ENCODE measurements at regions not wholly inside any gene's neighbourhood (a gene's known extent, or its start where the extent isn't known, plus 50 kb on each side); places are given as distances from the start of the nearest gene placed in this dataset.

DNA sequence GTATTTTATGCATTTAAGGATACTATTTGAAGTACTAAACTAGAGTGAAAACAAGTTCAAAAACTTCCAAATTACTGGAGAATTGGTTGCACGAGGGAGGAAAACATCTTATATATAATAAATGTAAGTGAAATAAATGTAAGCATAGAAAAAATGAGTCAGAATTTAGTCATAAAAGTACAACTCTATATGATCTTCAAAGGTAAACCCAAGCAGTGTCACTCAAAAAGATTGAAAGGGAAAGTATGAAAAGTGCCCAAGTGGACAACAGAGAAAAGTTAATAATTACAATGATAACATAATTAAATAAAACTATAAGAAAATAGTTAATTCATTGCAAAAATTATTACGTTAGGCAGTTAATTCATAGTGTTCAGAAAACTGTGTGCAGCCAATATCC, 2288.5 kb upstream of the C9orf72 start:
- DNase-seq (ENCODE audit: low read depth in 1 of 2, low spot score in 1 of 2), result no peak

- no peak for DNase-seq (ENCODE audit: low read depth in 1 of 2, low spot score in 1 of 2)
Observed at GRCh38 chr9:29865764-29866313, 2292.6 kb upstream of the C9orf72 start.

DNA sequence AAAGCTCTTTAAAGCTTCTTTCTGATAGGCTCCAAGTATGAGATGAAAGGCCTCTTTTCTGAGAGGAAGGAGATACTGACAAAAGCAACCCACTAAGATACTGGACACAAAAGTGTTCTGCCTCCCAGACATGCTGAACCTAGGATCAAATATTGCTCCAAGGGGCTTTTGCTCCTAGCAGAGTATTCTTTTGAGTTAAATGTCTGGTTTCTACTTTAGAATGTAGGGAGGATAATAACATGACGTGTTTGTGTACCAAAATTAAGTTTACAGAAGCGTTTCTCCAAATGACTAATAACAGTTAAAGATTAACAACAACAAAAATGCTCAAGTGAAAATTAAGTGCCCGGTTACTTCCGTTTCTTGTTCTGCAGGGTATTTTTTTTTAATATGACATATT, 2293.3 kb upstream of the C9orf72 start:
- no peak for DNase-seq (ENCODE audit: low read depth in 1 of 2, low spot score in 1 of 2)

DNA sequence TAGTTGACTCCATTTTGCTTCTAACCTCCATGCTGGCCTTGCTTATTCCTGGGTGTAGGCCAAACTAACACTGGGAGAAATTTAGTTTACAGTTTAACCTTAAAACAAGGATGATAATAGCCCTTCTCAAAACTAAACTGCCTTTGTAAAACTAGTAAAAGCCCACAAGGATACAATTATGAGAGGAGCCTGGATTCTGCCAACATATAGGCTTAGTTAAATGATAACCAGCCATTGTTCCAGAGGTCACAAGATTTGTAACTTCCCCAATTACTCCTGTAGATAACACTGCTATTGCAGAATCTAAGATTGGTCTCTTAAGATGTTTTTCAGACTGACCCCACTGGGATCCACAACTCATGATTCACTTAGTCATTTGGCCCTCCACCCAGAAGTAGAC, 2300.3 kb upstream of the C9orf72 start:
- DNase-seq (ENCODE audit: low read depth in 1 of 2, low spot score in 1 of 2), result no peak

GRCh38 chr9:29875547-29875946, 2302.3 kb upstream of the C9orf72 start:
- DNase-seq (ENCODE audit: low read depth in 1 of 2, low spot score in 1 of 2), result no peak

GRCh38 chr9:29882767-29883166, 2309.5 kb upstream of the C9orf72 start:
- DNase-seq (ENCODE audit: low read depth in 1 of 2, low spot score in 1 of 2), result no peak

DNA sequence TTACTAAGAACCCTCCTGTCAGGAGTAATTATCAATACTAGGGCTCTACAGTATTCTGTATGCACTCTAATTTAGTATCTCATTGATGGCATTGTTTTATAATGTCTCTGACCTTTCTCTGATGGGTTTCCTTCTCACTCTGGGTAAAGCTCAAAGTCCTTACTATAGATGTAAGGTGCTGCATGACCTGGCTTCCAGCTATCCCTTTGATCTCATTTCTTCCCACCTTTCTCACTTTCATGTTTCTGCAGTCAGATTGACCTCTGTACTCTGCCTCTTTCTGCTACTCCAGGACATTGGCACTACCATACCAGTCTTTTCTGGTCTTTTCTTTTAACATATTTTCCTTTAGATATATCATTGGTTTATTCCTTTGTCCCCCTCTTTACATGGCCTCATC, 2332.8 kb upstream of the C9orf72 start:
- no peak for DNase-seq (ENCODE audit: low read depth in 1 of 2, low spot score in 1 of 2)

- DNase-seq (ENCODE audit: low read depth in 1 of 2, low spot score in 1 of 2), result no peak
Observed at GRCh38 chr9:29928072-29928471, 2354.8 kb upstream of the C9orf72 start.

DNA sequence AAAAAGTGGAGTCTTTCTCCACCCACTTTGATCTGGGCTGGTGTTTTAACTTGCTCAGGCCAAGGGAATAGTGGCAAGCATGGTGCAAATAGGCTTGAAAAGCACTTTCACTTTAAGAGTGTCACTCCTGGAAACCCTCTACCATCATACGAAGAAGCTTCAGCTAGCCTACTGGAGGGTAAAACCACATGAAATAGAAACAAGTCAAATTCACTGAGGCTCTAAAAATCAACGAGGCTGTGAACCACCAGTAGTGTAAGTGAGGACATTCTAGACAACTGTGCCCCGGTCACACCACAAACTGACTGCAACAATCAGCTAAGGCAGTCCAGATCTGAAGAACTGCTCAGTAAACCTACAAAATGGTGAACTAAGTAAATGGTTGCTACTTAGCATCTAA, 2366.3 kb upstream of the C9orf72 start:
- DNase-seq (ENCODE audit: low read depth in 1 of 2, low spot score in 1 of 2), result no peak

DNA sequence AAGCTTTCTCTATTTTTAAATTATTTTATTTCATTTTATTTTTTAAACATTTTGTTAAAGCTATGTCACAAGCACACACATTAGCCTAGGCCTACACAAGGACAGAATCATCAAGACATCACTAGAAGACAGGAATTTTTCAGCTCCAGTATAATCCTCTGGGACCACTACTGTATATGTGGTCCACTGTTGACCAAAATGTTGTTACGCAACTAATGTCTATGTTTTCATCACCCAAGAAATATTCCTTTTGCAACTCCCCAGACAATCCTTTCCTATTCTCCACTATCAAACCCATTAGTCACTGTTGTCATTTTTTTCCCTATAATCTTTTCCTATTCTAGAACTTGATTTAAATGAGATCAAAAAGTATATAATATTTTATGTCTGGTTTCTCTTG, 2371.7 kb upstream of the C9orf72 start:
- no peak for DNase-seq (ENCODE audit: low read depth in 1 of 2, low spot score in 1 of 2)

- DNase-seq (ENCODE audit: low read depth in 1 of 2, low spot score in 1 of 2), result no peak
Observed at GRCh38 chr9:29958469-29958868, 2385.2 kb upstream of the C9orf72 start.

- DNase-seq (ENCODE audit: low read depth in 1 of 2, low spot score in 1 of 2), result no peak
Observed at GRCh38 chr9:29965834-29966233, 2392.6 kb upstream of the C9orf72 start.

GRCh38 chr9:29966247-29966646, 2393.0 kb upstream of the C9orf72 start:
- no peak for DNase-seq (ENCODE audit: low read depth in 1 of 2, low spot score in 1 of 2)

DNA sequence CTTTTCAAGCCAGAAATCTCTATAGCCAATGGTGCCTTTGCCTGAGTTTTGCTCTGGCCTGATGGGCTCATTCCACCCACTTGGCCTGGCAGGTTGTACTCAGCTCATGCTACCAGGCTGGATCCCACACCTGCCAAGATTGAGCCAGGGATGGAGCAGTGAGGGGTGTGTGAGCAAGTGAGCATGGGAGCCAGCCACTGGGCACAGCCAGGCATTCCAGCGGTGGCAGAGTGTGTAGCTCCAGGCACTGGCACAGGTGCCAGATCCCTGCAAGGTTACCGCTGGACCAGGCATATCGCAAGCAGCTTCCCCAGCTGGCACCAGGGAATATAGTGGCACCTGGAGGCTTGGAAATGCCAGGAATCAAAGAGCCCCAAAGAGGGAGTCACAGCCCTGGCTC, 2395.6 kb upstream of the C9orf72 start:
- no peak for DNase-seq (ENCODE audit: low read depth in 1 of 2, low spot score in 1 of 2)

DNA sequence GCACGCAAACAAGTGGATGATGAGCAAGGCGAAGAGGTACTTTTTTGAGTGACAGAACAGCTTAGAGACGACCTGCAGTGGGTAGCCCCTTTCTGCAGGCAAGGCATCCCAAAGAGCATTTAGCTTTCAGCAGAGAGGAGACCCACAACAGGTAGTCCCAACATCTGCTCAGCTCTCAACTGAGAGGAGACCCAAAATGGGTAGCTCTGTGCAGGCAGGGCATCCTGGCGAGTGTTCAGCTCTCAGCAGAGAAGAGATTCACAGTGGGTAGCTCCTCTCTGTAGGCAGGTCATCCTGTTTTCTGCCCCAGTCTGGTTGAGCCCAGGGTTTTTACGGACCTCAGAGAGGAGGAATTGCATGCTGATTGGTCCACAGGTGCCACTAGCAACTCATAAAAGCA, 2396.1 kb upstream of the C9orf72 start:
- no peak for DNase-seq (ENCODE audit: low read depth in 1 of 2, low spot score in 1 of 2)

DNA sequence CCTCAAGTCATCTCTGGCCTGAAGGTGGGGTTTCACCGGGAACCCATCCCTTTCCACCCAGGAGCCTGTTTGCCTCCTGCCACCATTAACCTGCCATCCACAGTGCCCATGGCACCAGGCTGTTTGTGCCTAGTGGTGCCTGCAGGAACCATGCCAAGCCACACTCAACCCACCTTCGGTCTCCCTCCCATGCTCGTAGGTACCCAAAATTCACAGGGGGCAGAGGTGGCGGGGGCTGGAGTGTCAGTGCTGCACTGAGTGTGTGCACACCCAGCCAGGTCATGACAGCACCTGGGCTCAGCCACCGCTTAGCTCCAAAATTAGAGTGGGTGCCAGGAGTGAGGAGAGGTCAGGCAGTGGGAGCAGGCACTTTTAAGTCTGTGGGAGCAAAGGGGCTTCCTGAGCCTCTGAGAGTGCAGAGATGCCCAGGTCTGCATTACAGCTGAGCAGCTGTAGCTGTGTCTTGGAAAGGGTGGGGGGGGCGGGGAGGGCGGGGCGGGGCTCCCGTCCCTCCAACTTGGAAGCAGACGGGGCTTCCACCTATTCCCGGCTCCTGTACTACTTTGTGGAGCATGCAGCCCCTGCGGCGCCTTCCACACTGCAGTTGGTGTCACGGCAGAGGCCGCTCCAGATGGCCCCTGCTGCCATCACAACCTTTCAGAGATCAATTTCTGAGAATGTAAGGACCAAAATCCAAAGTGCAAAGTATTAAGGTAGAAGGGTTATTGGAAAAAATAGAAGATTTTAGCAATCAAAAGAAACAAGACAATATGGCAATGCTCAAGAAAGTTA, 2396.8 kb upstream of the C9orf72 start:
- no peak for DNase-seq (ENCODE audit: low read depth in 1 of 2, low spot score in 1 of 2)

DNA sequence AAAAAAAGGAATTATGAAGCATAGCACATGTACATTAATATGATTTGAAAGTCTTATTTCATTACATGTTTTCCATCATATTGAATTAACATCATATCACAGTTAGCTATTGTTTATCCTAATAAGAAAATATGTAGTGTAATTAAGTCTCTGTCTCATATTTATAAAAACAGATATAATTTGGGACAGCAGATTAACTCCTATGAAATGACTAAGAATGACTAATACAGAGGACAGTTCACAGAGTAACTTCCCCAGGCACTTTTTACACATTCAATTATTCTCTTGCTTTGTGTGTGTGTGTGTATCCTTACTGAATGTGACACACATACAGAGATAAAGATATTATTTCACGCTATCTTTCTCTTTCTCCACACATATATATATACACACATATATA, 2400.9 kb upstream of the C9orf72 start:
- DNase-seq (ENCODE audit: low read depth in 1 of 2, low spot score in 1 of 2), result no peak

- no peak for DNase-seq (ENCODE audit: low read depth in 1 of 2, low spot score in 1 of 2)
Observed at GRCh38 chr9:29976981-29977380, 2403.7 kb upstream of the C9orf72 start.

- no peak for DNase-seq (ENCODE audit: low read depth in 1 of 2, low spot score in 1 of 2)
Observed at GRCh38 chr9:29981013-29981412, 2403.4 kb upstream of the ACO1 start.

GRCh38 chr9:29999645-30000044, 2384.8 kb upstream of the ACO1 start:
- no peak for DNase-seq (ENCODE audit: low read depth in 1 of 2, low spot score in 1 of 2)

GRCh38 chr9:30010691-30011090, 2373.8 kb upstream of the ACO1 start:
- no peak for DNase-seq (ENCODE audit: low read depth in 1 of 2, low spot score in 1 of 2)

DNA sequence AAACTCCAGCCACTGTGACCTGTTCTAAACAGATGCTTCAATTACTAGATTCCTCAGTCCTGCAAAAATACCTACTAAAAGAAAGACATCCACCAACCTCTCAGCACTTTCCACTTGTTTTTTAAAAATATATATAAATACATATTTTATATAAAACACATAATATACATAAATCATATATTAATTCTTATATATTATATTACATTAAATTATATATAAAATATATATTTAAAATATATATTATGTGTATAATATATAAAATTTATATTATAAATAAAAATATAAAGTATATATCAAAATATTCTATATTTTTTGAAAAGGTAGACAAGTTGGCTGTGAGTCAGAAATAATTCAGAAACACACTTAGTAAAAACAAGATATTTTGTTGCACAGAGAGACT, 2371.8 kb upstream of the ACO1 start:
- no peak for DNase-seq (ENCODE audit: low read depth in 1 of 2, low spot score in 1 of 2)

- DNase-seq (ENCODE audit: low read depth in 1 of 2, low spot score in 1 of 2), result no peak
Observed at GRCh38 chr9:30015073-30015472, 2369.4 kb upstream of the ACO1 start.

Measured in stimulated activated CD4-positive, alpha-beta T cell treated with anti-CD3 and anti-CD28 coated beads, Interleukin-15, amount 100 ng/mL, for 1 hour (primary cell).